Effector memory CD4-positive, alpha-beta T cell (primary cell): ENCODE measurements at regions not wholly inside any gene's neighbourhood (a gene's known extent, or its start where the extent isn't known, plus 50 kb on each side); places are given as distances from the start of the nearest gene placed in this dataset.

Experiments
- DNase-seq, 3 donors: peaks; one replicate each; pipeline ENCODE4 v3.0.0-alpha.2; 2020
- H3K27ac ChIP-seq: 2 replicates; pipeline ENCODE4 v1.7.0; 2013; ENCODE audit warnings: mild to moderate bottlenecking, low read length, moderate library complexity; ENCODE audit not compliant: insufficient read depth, poor library complexity, severe bottlenecking
- H3K27me3 ChIP-seq: replicated peaks from 2 replicates; pipeline ENCODE4 v1.7.0; 2013; ENCODE audit warnings: mild to moderate bottlenecking, low read length; ENCODE audit not compliant: insufficient read depth, control insufficient read depth, poor library complexity, severe bottlenecking
- H3K36me3 ChIP-seq: 2 replicates; pipeline ENCODE4 v1.7.0; 2013; ENCODE audit warnings: mild to moderate bottlenecking, low read length, moderate library complexity; ENCODE audit not compliant: control insufficient read depth, insufficient read depth
- H3K4me1 ChIP-seq: 2 replicates; pipeline ENCODE4 v1.7.0; 2013; ENCODE audit warnings: low read length, mild to moderate bottlenecking; ENCODE audit not compliant: control insufficient read depth, insufficient read depth, poor library complexity, severe bottlenecking
- H3K4me3 ChIP-seq: 2 replicates; pipeline ENCODE4 v1.7.0; 2013; ENCODE audit warnings: low read length, low read depth, mild to moderate bottlenecking; ENCODE audit not compliant: insufficient read depth, poor library complexity, severe bottlenecking
- H3K9me3 ChIP-seq: 2 replicates; pipeline ENCODE4 v1.7.0; 2013; ENCODE audit warnings: mild to moderate bottlenecking, low read length, moderate library complexity; ENCODE audit not compliant: control insufficient read depth

DNA sequence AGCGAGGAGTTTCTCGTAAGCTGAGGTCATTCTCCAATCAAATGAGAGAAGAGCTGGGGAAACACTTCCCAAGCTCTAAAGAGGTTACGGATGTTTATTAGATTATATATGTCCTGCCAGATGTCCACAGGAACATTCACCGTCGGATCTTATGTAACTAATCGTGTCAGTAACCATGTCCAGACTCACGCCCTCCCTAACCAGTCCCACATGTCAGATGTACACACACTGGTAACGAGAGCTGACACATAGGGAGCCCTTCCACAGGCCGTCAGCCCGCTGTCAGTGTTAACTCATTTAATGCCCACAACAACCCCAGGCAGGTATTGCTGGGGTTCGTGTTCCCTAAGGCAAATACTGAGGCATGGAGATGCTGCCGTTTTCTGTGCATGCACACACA, 223.7 kb upstream of the RTL1 start:
- Histone ChIP-seq H3K4me1 (no peaks in the 10 kb centered on the region), H3K27me3 (no peaks in the 10 kb centered on the region), H3K9me3 (no peaks in the 10 kb centered on the region), H3K4me3 (no peak overlapping the region), H3K36me3 (no peaks in the 10 kb centered on the region), H3K27ac (no peak overlapping the region)
- DNase-seq, result no peak

DNA sequence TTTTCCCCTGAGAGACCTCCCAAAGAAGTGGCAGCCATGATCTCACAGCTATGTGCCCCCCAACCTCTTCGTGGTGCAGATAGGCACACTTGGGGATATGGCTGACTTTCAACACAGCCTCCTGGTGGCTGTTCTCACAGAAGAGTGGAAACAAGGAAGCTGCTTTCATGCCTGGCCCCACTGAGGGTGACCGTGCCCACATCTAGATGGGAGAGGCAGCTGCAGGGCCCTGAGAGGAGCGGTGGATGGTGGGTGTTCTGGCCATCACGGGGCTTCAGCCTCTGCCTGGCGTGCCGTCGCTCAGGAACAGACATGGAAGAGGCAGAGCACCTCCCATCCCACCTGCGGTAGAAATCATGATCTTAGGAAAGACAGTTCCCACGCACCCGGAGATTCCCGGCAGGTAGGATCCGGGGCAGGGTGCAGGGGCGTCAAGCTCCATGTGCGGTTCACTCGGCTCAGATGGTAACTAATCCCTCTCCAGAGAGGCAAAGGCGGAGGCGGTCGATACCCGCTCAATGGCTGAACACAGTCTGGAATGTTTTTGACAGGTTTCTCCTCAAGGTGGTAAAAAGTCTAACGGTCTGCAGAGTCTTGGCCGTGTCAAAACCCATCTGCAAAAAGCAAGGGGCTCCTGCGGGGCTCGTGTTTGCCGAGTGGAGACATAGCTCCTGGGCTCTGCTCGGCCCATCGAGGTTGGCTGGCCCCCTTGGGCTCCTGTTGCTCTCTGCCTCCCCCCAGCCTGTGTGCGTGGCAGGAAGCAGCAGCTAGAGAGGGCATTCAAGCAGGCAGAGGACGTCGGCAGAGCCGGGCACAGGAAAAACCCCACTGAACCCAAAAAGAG, 225.2 kb upstream of the RTL1 start:
- H3K4me3 ChIP-seq, result no peak overlapping the region
- no peaks in the 10 kb centered on the region for H3K4me1 ChIP-seq
- H3K27ac ChIP-seq, result no peak overlapping the region
- H3K9me3 ChIP-seq, result no peaks in the 10 kb centered on the region
- no peak for DNase-seq
- no peaks in the 10 kb centered on the region for H3K36me3 ChIP-seq
- H3K27me3 ChIP-seq, result no peaks in the 10 kb centered on the region

- DNase-seq, result no peak
- H3K9me3 ChIP-seq, result no peaks in the 10 kb centered on the region
- H3K27ac ChIP-seq, result no peak overlapping the region
- no peak overlapping the region for H3K4me3 ChIP-seq
- no peaks in the 10 kb centered on the region for H3K36me3 ChIP-seq
- H3K4me1 ChIP-seq, result no peaks in the 10 kb centered on the region
- no peaks in the 10 kb centered on the region for H3K27me3 ChIP-seq
These were observed 226.1 kb upstream of the RTL1 start for GRCh38 chr14:101129521-101130167.

DNA sequence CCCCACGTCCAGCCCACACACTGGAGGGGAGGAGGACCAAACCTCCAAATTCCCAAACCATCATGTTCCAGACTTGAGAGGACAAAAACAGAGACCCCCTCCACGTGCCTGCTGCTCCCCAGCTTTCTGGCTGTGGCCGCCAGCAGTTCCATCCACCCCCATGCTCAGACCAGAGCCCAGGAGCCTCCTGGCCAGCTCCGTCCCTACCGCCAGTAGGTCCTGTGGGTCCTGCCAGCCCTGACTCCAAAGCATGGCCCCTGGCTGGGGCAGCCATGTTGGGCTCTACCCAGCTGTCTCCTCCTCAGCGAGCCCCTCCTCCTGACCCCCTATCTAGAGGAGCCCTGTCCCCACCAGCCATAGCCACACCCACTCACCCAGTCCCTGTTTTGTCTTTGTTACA, 227.3 kb upstream of the RTL1 start:
- no peaks in the 10 kb centered on the region for H3K27me3 ChIP-seq
- DNase-seq, result no peak
- H3K36me3 ChIP-seq, result no peaks in the 10 kb centered on the region
- H3K4me3 ChIP-seq, result no peak overlapping the region
- H3K4me1 ChIP-seq, result no peaks in the 10 kb centered on the region
- H3K9me3 ChIP-seq, result no peaks in the 10 kb centered on the region
- H3K27ac ChIP-seq, result no peak overlapping the region

DNA sequence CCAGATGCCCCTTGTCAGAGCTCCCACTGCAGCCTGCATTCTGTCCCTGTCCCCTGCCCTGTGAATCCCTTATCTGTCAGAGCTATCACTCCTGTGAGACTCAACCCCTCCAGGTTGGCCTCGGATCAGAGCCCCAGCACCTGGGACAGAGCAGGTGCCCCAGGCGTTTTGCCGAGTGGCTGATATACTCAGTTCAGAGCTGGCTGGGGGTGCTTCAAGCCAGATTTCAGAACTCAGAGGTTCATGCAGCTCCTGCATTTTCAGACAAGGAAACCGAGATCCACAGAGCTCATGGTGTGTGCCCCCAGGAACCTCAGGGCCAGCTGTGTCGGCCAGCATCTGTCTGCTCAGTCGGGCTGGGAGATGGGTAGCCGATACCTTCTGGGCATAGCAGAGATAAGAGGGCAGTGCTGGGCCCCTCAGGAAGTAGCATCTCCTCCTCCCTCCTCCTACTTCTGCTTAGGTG, 228.0 kb upstream of the RTL1 start:
- H3K27me3 ChIP-seq, result no peaks in the 10 kb centered on the region

GRCh38 chr14:101132051-101132571, 228.6 kb upstream of the RTL1 start:
- H3K27ac ChIP-seq, result no peak overlapping the region
- no peaks in the 10 kb centered on the region for H3K27me3 ChIP-seq
- no peak for DNase-seq
- no peaks in the 10 kb centered on the region for H3K9me3 ChIP-seq
- H3K4me3 ChIP-seq, result no peak overlapping the region
- no peaks in the 10 kb centered on the region for H3K36me3 ChIP-seq
- no peaks in the 10 kb centered on the region for H3K4me1 ChIP-seq

More for the DNA sequence above, 228.0 kb upstream of the RTL1 start:
- Histone ChIP-seq H3K27ac (no peak overlapping the region), H3K9me3 (no peaks in the 10 kb centered on the region), H3K4me3 (no peak overlapping the region), H3K36me3 (no peaks in the 10 kb centered on the region), H3K4me1 (no peaks in the 10 kb centered on the region)
- no peak for DNase-seq

DNA sequence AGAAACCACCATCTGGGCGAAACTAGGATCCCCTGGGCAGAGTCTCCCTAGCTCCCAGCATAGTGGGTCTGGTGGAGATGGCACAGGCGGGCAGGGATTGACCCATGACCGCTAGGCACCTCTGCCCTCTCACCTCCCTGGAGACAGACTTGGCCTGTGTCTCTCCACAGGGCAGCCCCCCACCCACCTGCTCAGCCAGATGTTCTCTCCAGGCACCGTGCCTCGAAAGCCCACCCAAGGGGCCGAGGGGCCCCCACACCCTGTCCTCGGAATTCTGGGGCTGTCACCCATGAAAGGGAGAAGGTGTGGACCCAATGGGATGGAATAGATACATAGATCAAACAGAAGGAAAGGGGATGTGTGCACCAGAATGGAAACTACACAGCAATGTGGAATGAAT, 229.1 kb upstream of the RTL1 start:
- H3K27ac ChIP-seq, result no peak overlapping the region
- no peak for DNase-seq
- no peaks in the 10 kb centered on the region for H3K4me1 ChIP-seq
- H3K27me3 ChIP-seq, result no peaks in the 10 kb centered on the region
- H3K9me3 ChIP-seq, result no peaks in the 10 kb centered on the region
- no peaks in the 10 kb centered on the region for H3K36me3 ChIP-seq
- no peak overlapping the region for H3K4me3 ChIP-seq

- Histone ChIP-seq H3K9me3 (no peaks in the 10 kb centered on the region), H3K27ac (no peak overlapping the region), H3K27me3 (no peaks in the 10 kb centered on the region), H3K4me1 (no peaks in the 10 kb centered on the region), H3K36me3 (no peaks in the 10 kb centered on the region), H3K4me3 (no peak overlapping the region)
- DNase-seq, result no peak
These were observed 229.5 kb upstream of the RTL1 start for GRCh38 chr14:101133068-101133467.

- Histone ChIP-seq H3K9me3 (no peaks in the 10 kb centered on the region), H3K27me3 (no peaks in the 10 kb centered on the region), H3K27ac (no peak overlapping the region), H3K4me3 (no peak overlapping the region), H3K4me1 (no peaks in the 10 kb centered on the region), H3K36me3 (no peaks in the 10 kb centered on the region)
- no peak for DNase-seq
These were observed 230.7 kb upstream of the RTL1 start for GRCh38 chr14:101134161-101134631.

GRCh38 chr14:101134851-101135433, 231.4 kb upstream of the RTL1 start:
- Histone ChIP-seq H3K36me3 (no peaks in the 10 kb centered on the region), H3K27me3 (no peaks in the 10 kb centered on the region), H3K4me1 (no peaks in the 10 kb centered on the region), H3K27ac (no peak overlapping the region), H3K9me3 (no peaks in the 10 kb centered on the region), H3K4me3 (no peak overlapping the region)
- no peak for DNase-seq
